DOHH2 (cell line): ENCODE measurements at regions not wholly inside any gene's neighbourhood (a gene's known extent, or its start where the extent isn't known, plus 50 kb on each side); places are given as distances from the start of the nearest gene placed in this dataset.

Source experiments
- CTCF ChIP-seq: fragments of 200-600 bp; sonication (generic); IDR thresholded peaks from one replicate; pipeline ENCODE4 v1.5.1; 2014; ENCODE audit warnings: antibody characterized with exemption, mild to moderate bottlenecking, low read depth, low read length; ENCODE audit not compliant: poor library complexity, severe bottlenecking
- EZH2phosphoT487 ChIP-seq: fragments of 200-600 bp; sonication (generic); IDR thresholded peaks from 2 replicates; pipeline ENCODE4 v1.6.1; 2017; ENCODE audit warnings: borderline replicate concordance, mild to moderate bottlenecking, antibody characterized with exemption, low read length, moderate library complexity, mixed read lengths

GRCh38 chr13:44308352-44308751 lies 65.3 kb upstream of the SERP2 start:
- TF ChIP-seq CTCF, result no peak
- no peak for TF ChIP-seq EZH2phosphoT487
